GM21619 (cell line): ENCODE measurements at regions not wholly inside any gene's neighbourhood (a gene's known extent, or its start where the extent isn't known, plus 50 kb on each side); places are given as distances from the start of the nearest gene placed in this dataset.

Experiments
- ATAC-seq: cut with Tn5 transposase; IDR thresholded peaks from one replicate; pipeline ENCODE4 v1.9.1; 2021; ENCODE audit not compliant: unreplicated experiment

DNA sequence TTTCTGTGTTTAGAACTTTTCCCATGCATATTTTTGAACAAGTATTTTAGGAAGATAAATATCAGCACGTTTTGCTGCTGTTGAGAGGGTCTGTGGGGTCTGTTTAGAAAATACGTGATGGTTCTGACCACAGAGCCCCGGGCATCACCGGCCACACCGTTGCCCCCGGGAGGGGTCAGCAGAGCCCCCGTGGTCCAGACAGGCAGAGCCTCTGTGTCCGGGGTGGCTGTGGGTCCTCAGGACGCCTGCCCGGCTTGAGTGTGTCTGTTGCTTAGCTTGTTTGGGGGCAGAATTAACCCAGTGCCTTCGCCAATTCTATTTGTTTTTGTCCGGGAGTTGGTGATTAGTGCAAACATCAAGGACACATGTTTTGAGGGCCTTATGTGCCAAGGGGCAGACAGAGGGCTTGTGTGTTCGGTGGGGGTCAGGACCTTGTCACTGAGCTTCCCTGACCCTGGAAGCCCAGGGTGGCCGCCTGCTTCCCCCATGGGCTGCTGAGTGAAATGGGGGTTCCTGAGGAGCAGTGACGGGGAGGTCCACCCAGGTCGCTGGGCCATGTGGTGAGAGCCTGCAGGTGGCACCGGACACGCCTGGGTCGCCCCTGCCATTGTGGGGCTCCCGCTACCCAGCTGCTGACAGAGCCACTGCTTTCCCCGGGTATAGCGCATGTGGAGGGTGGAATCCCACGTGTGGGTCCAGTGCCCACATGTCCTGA lies 122.2 kb downstream of the SIK1 start:
- ATAC-seq: no peak

DNA sequence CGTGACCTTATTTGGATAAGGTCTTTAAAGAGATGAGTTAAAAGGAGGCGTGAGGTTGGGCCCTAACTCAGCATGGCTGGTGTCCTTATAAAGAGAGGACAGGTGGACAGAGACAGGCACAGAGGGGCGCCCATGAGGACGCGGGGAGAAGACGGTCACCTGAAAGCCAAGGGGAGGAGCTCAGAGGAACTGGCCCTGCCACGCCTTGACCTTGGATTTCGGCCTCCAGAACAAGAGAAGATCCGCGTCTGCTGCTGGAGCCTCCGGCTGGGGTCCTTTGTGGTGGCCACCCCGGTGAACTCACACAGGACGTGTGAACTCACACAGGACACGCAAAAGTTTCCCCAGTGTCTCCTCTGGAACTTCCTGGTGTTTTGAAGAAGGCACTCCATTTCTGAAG lies 122.7 kb downstream of the SIK1 start:
- ATAC-seq: no peak

DNA sequence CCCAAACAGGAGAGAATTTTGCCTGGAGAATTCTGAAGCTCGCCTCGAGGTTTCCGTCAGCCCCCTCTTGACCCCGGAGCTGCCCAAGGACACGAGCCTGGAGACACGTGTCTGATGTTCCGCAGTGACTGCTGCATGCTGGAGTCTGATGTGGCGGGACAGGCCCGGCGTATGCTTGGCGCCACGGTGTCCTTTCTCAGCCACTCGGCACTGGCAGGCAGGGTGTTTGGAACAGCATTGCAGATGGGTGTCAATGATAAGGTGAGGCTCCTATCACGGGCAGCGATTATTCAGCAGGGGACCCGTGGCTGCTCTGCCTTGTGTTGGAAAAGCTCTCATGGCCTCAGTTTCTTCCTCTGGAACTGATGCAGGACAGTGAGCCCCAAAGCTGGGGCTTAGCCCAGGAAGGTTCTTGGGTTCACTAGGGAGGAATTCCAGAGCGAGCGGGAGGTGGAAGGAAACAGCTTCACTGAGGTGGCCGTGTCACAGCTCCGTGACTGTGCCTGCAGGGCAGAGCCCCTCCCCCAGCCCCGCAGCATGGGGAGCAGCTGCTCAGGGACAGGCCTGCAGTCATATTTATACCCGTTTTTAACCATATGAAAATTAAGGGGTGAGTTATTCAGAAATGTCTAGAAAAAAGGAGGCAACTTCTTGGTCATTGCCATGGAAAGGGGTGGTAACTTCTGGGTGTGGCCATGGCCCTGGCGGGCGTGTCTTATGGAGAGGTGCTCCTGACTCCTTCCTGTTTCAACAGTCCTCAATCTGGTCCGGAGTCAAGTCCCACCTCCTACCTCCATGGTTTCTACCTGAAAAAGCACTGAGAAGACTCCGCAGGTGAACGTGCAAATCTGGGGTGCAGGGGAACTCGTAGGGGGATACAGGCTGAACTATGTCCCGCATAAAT lies 123.4 kb downstream of the SIK1 start:
- ATAC-seq: no peak

DNA sequence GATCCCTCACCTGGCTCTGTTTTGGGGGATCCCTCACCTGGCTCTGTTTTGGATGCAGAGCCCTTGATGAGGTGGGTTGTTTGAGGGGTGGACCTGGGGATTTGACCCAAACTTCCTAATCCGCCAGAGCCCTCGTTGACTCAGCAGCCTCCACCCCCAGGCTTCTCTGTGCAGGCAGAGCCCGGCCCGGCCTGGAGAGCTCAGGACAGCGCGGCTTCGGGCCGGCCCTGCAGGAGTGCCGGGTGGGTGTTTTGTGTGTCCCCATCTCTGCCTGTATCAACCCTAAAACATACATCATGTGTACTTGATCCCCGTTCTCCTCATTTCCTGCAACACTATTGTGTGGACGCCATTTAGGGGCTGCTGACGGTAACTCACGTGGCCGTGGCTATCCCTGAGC lies 124.2 kb downstream of the SIK1 start:
- ATAC-seq: no peak

DNA sequence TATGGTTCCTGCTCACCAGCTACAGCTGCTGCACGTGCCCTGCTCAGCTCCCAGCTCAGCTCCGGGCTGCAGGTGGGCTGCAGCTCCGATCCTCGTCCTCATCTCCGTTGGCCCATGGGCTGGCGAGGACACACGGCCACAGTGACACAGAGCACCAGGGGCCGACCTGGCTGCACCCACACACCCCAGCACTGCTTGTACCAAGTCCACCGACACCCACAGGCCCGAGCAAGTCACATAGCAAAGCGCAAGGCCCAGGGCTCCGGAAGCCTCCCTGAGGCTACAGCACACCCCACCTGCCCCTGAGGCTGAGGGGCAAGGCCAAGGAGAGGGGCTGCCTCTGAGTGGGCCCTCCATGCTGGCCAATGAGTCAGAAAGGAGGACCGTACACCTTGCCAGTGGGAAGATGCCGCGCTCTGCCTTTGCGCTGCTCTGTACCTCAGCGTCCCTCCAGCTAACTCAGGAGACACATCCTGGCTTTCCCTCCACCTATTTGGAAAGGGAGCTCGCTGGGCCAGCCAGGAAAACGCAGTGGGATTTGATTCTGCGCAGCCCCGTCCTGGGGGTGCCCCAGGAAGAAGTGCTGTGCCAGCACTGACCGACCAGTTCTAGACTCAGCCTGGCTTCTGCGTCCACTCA lies 124.8 kb downstream of the SIK1 start:
- no peak for ATAC-seq

DNA sequence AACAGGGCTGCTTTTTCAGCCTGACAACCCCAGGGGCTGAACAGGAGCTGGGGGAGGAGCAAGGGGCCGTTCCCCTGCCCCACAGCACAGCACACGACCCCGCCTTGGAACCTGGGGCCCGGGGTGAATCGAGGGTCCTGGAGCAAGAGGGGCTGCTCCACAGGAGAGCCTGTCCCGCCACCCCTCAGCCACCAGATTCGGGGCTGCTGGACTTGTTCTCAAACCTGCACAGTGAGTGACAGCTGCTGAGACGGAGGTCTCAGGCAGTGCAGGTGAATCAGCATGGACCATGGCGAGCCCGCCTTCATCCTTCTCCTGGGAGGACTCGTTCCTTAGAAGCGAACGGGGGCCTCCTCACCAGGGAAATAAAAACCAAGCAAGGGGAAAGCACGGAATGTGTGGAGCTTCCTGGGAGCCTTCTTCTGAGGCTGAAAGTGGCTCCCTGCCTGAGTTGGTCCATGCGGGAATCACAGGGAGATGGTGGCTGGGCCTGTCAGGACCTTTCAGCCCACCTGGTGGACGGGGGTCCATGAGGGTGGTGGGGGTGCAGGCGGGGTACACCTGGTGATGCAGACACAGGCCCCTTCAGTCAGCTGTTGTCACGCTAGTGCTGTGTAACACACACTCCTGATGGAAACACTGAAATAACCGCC lies 125.4 kb downstream of the SIK1 start:
- no peak for ATAC-seq

DNA sequence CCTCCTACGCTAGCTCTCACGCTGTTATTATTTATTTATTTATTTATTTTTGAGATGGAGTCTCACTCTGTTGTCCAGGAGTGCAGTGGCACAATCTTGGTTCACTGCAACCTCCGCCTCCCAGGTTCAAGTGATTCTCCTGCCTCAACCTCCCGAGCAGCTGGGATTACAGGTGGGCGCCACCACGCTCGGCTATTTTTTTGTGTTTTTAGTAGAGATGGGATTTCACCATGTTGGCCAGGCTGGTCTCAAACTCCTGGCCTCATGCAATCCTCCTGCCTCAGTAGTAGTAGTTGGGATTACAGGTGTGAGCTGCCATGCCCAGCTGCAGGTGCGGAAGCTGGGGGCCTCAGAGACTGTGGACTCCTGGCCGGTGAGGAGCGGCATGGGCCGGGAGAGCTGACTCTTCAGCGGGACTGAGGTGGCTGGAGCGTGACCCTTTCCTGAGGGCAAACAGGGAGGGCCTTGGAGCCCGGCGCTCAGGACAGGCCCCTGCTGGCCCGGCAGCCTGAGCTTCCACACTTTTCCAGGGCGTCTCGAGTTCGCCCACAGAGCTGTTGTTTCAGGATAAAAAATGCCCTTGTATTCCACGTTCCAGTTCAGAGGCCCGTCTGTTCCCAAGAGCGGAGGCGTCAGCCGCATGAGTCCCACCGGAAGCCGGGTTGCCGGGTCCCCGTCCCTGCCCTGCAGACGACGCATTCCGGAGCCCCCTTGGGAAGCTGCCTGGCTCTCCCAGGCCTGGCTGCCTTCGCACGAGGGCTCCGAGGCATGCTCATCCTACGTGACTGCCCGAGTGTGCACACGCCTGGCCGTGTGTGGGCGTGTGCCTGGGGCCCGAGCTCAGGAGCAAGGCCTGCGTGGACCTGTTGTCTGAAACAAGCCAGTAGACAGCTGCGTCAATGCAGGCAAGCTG lies 126.2 kb downstream of the SIK1 start:
- no peak for ATAC-seq

DNA sequence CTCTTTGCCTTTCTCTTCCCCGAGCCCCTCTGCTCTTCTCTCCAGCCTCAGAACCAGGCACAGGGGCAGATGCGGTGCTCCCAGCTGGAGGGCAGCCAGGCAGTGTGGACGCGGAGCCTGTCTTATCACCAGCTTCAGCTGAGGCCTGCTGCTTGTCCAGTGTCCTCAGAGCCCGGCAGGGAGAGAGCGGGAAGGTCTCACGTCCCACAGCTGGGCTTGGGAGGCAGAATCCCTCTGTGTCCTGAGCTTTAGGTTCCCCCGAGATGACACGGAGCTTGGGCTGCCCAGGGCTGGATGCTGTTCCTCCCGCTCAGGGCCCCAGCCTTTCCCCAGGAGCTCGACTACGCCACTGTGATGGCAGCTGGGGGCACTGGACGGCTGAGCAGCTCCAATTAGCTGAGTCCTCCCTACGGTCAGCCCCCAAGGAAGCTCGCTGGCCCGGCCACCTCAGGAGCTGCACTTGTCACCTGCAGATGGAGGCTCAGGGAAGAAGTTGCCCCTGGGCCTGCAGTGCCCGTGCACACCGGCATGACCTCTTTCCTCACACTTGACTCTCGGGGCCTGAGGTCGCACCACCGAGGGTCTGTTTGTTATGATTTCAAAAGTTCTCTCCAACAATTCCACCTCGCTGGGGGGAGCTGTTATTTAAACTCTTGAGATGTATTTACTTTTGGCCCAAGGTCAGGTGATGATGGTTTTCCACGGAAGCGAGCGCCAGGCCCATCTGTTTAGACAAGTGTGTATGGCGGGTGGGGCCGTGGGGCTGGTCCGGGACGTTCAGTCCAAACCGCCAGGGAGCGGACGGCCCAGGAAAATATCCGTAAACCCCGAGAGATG lies 127.3 kb downstream of the SIK1 start:
- ATAC-seq: no peak

DNA sequence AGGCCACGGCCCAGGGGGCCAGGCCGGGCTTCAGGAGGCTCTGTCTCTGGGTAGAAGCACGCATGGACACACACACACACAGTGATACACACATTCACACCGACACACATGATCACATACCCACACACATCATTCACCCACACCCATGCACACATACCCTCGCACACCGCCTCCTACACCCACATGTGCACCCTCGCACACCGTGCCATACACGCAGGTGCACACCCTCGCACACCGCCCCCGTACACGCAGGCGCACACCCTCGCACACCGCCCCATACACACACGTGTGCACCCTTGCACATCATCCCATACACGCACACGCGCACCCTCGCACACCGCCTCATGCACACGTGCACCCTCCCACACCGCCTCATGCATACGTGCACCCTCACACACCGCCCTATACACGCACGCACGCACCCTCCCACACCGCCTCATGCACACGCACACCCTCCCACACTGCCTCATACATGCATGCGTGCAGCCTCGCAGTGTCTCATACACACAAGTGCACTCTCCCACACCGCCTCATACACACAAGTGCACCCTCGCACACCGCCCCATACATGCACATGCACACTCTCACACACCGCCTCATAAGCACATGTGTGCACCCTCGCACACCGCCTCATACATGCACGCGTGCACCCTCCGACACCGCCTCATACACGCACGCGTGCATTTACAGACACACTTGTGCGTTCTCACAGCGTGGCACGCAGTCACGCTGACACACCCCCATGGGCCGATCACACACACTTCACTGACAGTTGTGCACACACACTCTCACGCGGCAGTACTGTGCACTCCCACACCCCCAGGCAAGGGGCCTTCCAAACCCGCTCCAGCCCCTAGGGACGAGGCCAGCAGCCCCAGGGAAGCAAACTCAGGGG lies 128.1 kb downstream of the SIK1 start:
- no peak for ATAC-seq

DNA sequence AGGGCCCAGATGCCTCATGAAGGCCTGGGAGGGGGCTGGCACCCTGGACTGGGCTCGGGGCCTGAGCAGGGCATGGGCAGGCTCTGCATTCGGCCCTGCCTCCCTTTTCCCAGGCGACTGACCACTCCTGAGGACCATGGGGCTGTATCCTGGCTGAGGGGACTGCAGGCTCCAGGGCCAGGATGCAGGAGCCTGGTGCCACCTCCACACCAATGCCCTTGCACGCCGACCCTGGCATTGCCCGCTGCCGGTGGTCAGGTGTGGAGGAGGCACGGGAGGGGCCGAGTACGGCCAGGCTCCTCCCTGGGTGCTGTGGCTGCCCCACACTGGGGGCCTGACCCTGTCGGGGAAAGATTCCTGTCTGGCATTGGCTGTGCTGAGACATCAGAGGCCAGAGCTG lies 128.9 kb downstream of the SIK1 start:
- no peak for ATAC-seq

DNA sequence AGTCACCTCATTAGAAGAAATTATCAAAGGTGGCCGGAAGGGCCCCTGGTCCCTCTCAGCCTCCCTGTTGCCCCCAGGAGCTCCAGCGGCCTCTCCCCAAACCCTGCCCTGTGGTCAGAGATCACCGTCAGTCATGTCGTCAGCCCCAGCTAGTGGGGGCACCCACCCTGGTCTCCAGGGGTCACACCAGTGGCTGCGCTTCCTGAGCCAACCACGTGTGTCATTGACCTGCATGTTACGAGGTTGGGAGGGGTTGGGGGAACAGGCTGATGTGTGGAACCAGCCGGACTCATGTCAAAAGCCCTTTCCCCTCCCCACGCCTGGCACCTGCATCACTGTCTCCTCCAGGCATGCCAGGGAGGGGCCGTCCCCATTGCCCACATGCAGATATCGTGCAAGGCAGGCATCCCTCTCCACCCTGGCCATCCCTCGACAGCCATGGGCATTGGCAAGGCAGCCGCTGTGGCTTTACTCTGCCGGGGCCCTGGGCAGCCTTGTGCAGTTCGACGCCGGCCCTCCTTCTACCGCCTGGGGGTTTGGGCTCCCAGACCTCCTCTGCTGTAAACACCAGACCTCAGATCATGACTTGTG lies 128.7 kb downstream of the CRYAA start:
- no peak for ATAC-seq

DNA sequence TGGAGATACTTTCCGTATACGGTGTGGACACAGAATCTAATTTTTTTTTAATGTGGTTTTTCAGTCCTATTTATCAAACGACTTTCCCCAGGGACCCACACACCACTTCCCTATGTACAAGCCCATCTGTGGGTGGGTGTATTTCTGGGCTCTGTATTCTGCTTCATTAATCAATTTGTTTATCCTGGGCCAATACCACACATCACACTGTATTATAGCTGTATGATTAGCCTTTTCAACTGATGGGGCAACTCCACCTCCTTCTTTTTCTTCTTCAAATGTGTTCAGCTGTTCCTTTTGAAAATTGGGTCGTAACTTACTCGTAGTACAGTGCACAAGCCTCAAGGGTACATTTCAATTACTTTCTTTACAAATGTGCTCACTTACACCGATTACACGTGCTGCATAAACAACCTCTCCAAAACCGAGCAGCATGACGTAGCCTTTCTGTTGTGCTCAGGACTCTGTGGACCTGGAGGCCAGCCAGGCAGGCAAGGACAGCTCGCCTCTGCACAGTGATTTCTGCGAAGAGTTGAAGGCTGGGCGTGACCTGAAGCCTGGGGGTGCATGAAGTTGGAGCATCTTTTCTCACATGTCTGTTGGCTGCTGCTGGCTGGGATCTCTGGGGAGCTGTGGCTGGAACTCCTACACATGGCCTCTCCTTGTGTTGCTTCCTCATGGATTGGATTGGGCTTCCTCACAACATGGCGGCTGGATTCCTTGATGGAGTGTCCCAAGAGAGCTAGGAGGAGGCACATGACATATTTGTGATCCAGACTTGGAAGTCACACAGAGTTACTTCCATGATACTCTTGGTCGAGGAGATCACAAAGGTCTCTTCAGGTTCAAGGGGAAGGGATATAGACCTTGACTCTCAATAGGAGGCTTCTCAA lies 126.5 kb downstream of the CRYAA start:
- ATAC-seq: no peak

DNA sequence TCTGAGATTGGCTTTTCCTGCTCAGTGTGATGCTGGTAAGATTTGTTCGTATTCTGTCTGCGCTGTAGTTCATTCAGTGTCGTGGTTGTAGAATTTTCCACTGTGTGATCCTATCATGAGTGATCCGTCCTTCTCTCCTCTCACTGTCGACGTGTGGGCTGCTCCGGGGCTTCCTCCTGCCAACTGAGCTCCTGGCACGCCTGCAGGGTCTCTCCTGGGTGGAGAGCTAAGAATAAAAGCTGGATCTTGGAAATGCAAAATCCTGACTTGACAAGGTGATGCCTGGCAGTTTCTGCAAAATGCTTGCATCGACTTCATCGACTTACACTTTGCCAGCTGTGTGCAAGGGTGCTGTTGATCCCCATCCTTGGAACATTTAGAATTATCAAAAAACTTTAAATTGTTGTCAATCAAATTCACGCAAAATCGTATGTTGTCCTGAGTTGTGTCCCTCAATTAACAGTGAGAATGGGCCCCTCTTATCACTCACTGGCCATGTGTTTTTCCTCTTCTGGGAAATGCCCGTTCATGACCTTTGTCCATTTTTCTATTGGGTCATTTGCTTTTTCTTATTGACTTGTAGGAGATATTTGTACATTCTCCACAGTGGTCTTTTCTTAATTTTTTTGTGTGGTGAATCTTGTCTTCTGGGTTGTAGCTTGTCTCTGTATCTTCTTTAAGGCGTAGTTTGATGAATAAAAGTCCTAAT lies 125.5 kb downstream of the CRYAA start:
- ATAC-seq: no peak

DNA sequence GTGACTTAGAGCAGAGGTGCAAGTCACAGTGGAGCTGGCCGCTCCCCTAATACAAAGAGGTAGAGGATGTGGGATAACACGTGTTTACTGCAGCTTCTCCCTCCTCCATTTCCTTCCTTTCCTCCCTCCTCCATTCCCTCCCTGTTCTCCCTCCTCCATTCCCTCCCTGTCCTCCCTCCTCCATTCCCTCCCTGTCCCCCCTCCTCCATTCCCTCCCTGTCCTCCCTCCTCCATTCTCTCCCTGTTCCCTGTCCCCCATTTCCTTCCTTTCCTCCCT lies 124.0 kb downstream of the CRYAA start:
- no peak for ATAC-seq

DNA sequence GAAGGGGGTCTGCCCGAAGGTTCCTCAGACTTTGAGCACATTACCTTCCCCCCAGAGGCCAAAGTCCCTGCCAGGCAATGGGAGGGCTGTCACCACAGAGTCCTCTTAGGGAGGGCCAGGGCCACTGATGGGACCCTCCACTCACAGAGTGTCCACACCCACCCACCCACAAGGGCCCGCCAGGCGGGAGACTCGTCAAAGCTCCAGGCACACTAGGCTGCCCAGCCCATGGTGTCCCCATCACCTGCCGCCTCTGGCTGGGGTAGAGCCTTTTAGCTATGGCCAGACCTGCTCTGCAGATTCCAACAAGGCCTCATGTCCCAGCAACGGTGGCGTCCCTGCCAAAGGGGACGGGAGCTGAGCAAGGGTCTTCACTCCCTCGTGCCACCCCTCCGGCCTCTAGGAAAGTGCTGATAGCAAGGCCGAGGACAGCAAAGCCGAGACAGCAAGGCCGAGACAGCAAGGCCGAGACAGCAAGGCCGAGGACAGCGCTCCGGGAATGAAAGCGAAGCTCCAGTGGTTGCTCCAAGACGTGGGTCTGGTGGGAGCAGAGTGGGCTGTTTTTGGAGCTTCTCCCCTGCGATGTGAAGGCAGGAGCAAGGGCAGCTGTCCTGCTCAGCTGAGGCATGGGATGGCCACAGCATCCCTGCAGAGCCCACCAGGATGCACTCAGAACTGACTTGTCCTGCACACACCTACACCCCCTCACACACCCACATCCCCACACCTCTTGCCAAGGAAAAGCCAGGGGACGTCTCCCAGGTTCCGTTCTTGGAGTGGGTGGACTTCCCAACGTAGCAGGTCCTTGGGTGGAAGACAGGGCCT lies 123.4 kb downstream of the CRYAA start:
- ATAC-seq: no peak
